Neural progenitor cell (in vitro differentiated cells): ENCODE measurements at regions not wholly inside any gene's neighbourhood (a gene's known extent, or its start where the extent isn't known, plus 50 kb on each side); places are given as distances from the start of the nearest gene placed in this dataset.
"Not testable (repeated sequence)": the region's sequence is repeated elsewhere in the genome, so short reads cannot be mapped to it uniquely, and the experiment has no call there.

Source experiments
- DNase-seq: peaks from one replicate; pipeline ENCODE4 v3.0.0-alpha.2; 2016; ENCODE audit warnings: low spot score
- H2AFZ ChIP-seq: fragments of 200-600 bp; sonication (generic); replicated peaks from 2 replicates; pipeline ENCODE4 v1.6.1; 2016; ENCODE audit warnings: antibody characterized with exemption
- H3F3A ChIP-seq: fragments of 200-600 bp; sonication (generic); 2 replicates; pipeline ENCODE4 v1.6.1; 2016; ENCODE audit warnings: antibody characterized with exemption, low read depth
- H3K27ac ChIP-seq: fragments of 200-600 bp; sonication (generic); 2 replicates; pipeline ENCODE4 v1.5.1; 2016; ENCODE audit warnings: mild to moderate bottlenecking
- H3K27me3 ChIP-seq: fragments of 200-600 bp; sonication (generic); 2 replicates; pipeline ENCODE4 v1.6.1; 2016; ENCODE audit warnings: mild to moderate bottlenecking, moderate library complexity
- H3K36me3 ChIP-seq: fragments of 200-600 bp; sonication (generic); 2 replicates; pipeline ENCODE4 v1.5.1; 2016
- H3K4me1 ChIP-seq: fragments of 200-600 bp; sonication (generic); 2 replicates; pipeline ENCODE4 v1.6.1; 2016; ENCODE audit warnings: mixed run types
- H3K4me2 ChIP-seq: fragments of 200-600 bp; sonication (generic); 2 replicates; pipeline ENCODE4 v1.6.1; 2016
- H3K4me3 ChIP-seq: fragments of 200-600 bp; sonication (generic); 2 replicates; pipeline ENCODE4 v1.5.1; 2016
- H3K79me2 ChIP-seq: fragments of 200-600 bp; sonication (generic); 2 replicates; pipeline ENCODE4 v1.6.1; 2016; ENCODE audit warnings: low read depth
- H3K9ac ChIP-seq: fragments of 200-600 bp; sonication (generic); 2 replicates; pipeline ENCODE4 v1.6.1; 2016
- H3K9me3 ChIP-seq: fragments of 200-600 bp; sonication (generic); 2 replicates; pipeline ENCODE4 v1.5.1; 2016; ENCODE audit warnings: low read depth
- H4K20me1 ChIP-seq: fragments of 200-600 bp; sonication (generic); 2 replicates; pipeline ENCODE4 v1.6.1; 2016; ENCODE audit warnings: low read depth
- H3K27ac Mint-ChIP-seq: 3 replicates; pipeline ENCODE4 v1.8.0; 2021; ENCODE audit warnings: mixed read lengths
- H3K27me3 Mint-ChIP-seq: 2 replicates; pipeline ENCODE4 v1.8.0; 2022; ENCODE audit warnings: low read depth, mild to moderate bottlenecking, inconsistent platforms, moderate library complexity, mixed read lengths; ENCODE audit not compliant: insufficient read depth
- H3K36me3 Mint-ChIP-seq: 3 replicates; pipeline ENCODE4 v1.8.0; 2021; ENCODE audit warnings: mixed read lengths
- H3K4me1 Mint-ChIP-seq: 3 replicates; pipeline ENCODE4 v1.8.0; 2021; ENCODE audit warnings: mixed read lengths
- H3K4me3 Mint-ChIP-seq: 3 replicates; pipeline ENCODE4 v1.8.0; 2021; ENCODE audit warnings: mild to moderate bottlenecking, moderate library complexity, mixed read lengths
- H3K9me3 Mint-ChIP-seq: 3 replicates; pipeline ENCODE4 v1.8.0; 2020; ENCODE audit warnings: mixed read lengths
- CTCF ChIP-seq: fragments of 200-600 bp; sonication (generic); IDR thresholded peaks from 2 replicates; pipeline ENCODE4 v1.5.1; 2017; ENCODE audit warnings: antibody characterized with exemption, mild to moderate bottlenecking
- EZH2 ChIP-seq: fragments of 200-600 bp; sonication (generic); IDR thresholded peaks from 2 replicates; pipeline ENCODE4 v1.6.1; 2017; ENCODE audit warnings: antibody characterized with exemption, mild to moderate bottlenecking, moderate library complexity
- EZH2phosphoT487 ChIP-seq: fragments of 200-600 bp; sonication (generic); IDR thresholded peaks from 2 replicates; pipeline ENCODE4 v1.6.1; 2017; ENCODE audit warnings: antibody characterized with exemption

DNA sequence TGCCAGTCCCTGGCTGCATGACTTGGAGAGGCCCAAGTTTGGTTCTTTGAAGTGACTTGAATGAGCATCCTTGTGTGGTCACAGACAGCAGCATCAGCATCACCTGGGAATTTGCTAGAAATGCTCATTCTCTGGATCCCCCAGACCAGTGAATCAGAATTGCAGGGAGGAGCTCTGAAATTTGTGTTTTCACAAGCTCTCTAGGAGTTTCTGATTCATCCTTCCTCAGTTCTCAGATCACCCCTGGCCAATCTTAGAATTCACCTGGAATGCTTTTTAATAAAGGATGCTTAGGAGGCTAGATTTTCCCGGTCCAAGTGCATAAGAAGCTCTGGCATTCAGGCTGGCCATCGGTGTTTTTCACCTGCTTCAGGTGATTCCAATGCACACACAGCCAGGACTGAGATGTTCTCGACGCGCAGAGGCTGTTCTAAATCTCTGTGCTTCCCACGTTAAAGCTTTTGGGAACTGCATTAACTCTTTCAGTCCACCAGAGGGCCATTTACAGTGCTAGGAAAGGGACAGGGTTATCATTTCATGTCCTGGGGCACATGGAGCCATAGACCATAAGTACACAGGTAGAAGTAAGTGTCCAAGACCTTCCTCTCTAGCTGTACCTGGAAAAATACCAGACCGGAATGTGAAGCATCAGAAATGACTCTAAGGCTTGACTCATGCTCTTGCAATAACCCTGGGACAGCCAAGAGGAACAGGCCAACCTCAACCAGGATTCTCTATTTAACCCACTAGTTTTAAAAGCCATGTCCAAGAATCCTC is 85.7 kb upstream of the XYLT1 start:
- peak; percentile 57 for DNase-seq
- no peak overlapping the region for H3K4me3 Mint-ChIP-seq
- Histone ChIP-seq H3K4me3 (no peak overlapping the region), H3K9ac (no peak overlapping the region), H3K27ac (no peak overlapping the region), H3K79me2 (no peaks in the 10 kb centered on the region), H3K36me3 (no peaks in the 10 kb centered on the region), H3K4me2 (no peak overlapping the region), H3K4me1 (no peaks in the 10 kb centered on the region), H3K27me3 (no peaks in the 10 kb centered on the region), H4K20me1 (no peaks in the 10 kb centered on the region), H3F3A (no peaks in the 10 kb centered on the region), H3K9me3 (no peaks in the 10 kb centered on the region), H2AFZ (peak overlapping the region; percentile 68)
- no peak overlapping the region for H3K27ac Mint-ChIP-seq
- peaks cover 2% of the 10 kb centered on the region for H3K27me3 Mint-ChIP-seq
- TF ChIP-seq CTCF, result peak; percentile 76
- no peak for TF ChIP-seq EZH2phosphoT487
- H3K4me1 Mint-ChIP-seq, result peaks cover 3% of the 10 kb centered on the region
- H3K9me3 Mint-ChIP-seq, result no peaks in the 10 kb centered on the region
- H3K36me3 Mint-ChIP-seq, result no peaks in the 10 kb centered on the region

GRCh38 chr16:17555176-17555575 is 84.4 kb upstream of the XYLT1 start:
- Histone ChIP-seq H3K36me3 (no peaks in the 10 kb centered on the region), H3K9me3 (no peaks in the 10 kb centered on the region), H3K27me3 (no peaks in the 10 kb centered on the region), H3F3A (no peaks in the 10 kb centered on the region), H3K9ac (no peak overlapping the region), H2AFZ (no peak overlapping the region), H3K27ac (no peak overlapping the region), H4K20me1 (no peaks in the 10 kb centered on the region), H3K4me1 (no peaks in the 10 kb centered on the region), H3K79me2 (no peaks in the 10 kb centered on the region), H3K4me2 (no peak overlapping the region), H3K4me3 (no peak overlapping the region)
- Mint-ChIP-seq H3K27ac (no peak overlapping the region), H3K27me3 (no peaks in the 10 kb centered on the region), H3K4me1 (peaks cover 3% of the 10 kb centered on the region), H3K9me3 (peaks cover 3% of the 10 kb centered on the region), H3K4me3 (no peak overlapping the region), H3K36me3 (no peaks in the 10 kb centered on the region)
- no peak for DNase-seq
- no peak for TF ChIP-seq EZH2phosphoT487
- no peak for TF ChIP-seq CTCF

DNA sequence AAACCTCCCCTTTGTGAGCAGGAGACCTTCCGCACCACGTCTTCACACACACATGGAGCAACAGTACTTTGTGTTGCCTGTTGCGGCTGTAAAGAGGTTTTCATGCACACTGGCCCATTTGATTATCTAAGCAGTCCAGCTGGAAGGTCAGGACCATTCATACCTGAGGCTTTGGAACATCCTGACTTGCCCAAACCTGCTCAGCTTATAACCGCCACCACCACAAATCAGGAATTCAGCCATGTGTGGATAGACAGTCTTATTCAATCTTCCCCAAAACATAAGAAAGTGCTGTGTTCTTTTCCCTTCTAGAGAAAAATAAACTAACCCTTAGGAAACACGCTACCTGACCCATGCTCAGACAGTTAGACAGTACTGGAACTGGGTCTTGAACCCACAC is 81.6 kb upstream of the XYLT1 start:
- Histone ChIP-seq H4K20me1 (no peaks in the 10 kb centered on the region), H3F3A (no peaks in the 10 kb centered on the region), H3K27ac (no peak overlapping the region), H3K4me2 (no peak overlapping the region), H3K27me3 (no peaks in the 10 kb centered on the region), H3K9ac (no peak overlapping the region), H3K4me3 (no peak overlapping the region), H3K79me2 (no peaks in the 10 kb centered on the region), H3K36me3 (no peaks in the 10 kb centered on the region), H2AFZ (no peak overlapping the region), H3K4me1 (no peaks in the 10 kb centered on the region), H3K9me3 (no peaks in the 10 kb centered on the region)
- TF ChIP-seq EZH2 (no peak), CTCF (no peak), EZH2phosphoT487 (no peak)
- H3K27me3 Mint-ChIP-seq, result no peaks in the 10 kb centered on the region
- no peak for DNase-seq
- H3K4me1 Mint-ChIP-seq, result no peaks in the 10 kb centered on the region
- no peak overlapping the region for H3K27ac Mint-ChIP-seq
- no peak overlapping the region for H3K4me3 Mint-ChIP-seq
- H3K36me3 Mint-ChIP-seq, result no peaks in the 10 kb centered on the region
- H3K9me3 Mint-ChIP-seq, result peaks cover 3% of the 10 kb centered on the region

DNA sequence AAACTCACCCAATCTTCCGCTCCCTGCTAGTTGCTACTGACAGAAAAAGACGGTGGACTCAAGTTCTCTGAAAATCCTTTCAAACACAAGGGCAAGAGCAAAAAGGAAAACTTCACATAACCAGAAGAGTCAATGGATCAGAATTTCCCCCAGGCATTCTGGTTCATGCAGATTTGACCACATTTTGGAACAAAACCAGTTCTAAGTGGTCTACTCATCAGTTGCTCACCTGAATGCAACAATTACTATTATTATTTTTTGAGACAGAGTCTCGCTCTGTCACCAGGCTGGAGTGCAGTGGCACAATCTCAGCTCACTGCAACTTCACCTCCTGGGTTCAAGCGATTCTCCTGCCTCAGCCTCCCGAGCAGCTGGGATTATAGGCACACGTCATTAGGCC is 80.9 kb upstream of the XYLT1 start:
- not testable (repeated sequence) for H2AFZ ChIP-seq, H3K27ac ChIP-seq, H3F3A ChIP-seq, H3K36me3 ChIP-seq, H3K4me3 ChIP-seq, DNase-seq, H4K20me1 ChIP-seq, H3K9ac ChIP-seq, H3K9me3 ChIP-seq, H3K27me3 Mint-ChIP-seq, H3K27ac Mint-ChIP-seq, H3K4me3 Mint-ChIP-seq, H3K4me1 Mint-ChIP-seq, H3K9me3 Mint-ChIP-seq, H3K4me1 ChIP-seq, H3K4me2 ChIP-seq, H3K27me3 ChIP-seq, H3K79me2 ChIP-seq, H3K36me3 Mint-ChIP-seq
